ENCODE measurements at regions not wholly inside any gene's neighbourhood (a gene's known extent, or its start where the extent isn't known, plus 50 kb on each side); places are given as distances from the start of the nearest gene placed in this dataset.

GRCh38 chr13:91280801-91281200, 66.7 kb upstream of the MIR17HG start:
- DNase-seq (ENCODE audit: low spot score) = no peak

GRCh38 chr13:91284335-91284734, 63.2 kb upstream of the MIR17HG start:
- DNase-seq (ENCODE audit: low spot score) = no peak

GRCh38 chr13:91286317-91286716, 61.2 kb upstream of the MIR17HG start:
- DNase-seq (ENCODE audit: low spot score) = no peak

- no peak for DNase-seq (ENCODE audit: low spot score)
Measured at GRCh38 chr13:91291078-91291477, 56.4 kb upstream of the MIR17HG start.

- no peak for DNase-seq (ENCODE audit: low spot score)
Measured at GRCh38 chr13:91292630-91293221, 54.8 kb upstream of the MIR17HG start.

GRCh38 chr13:91295712-91296410, 51.6 kb upstream of the MIR17HG start:
- DNase-seq (ENCODE audit: low spot score) = no peak

- no peak for DNase-seq (ENCODE audit: low spot score)
Measured at GRCh38 chr13:91297503-91297902, 50.0 kb upstream of the MIR17HG start.

All from AG08396 (cell line).